ENCODE measurements at regions not wholly inside any gene's neighbourhood (a gene's known extent, or its start where the extent isn't known, plus 50 kb on each side); places are given as distances from the start of the nearest gene placed in this dataset.

- no peak for DNase-seq
Observed at GRCh38 chr3:115332998-115333397, 185.9 kb upstream of the ZBTB20 start.

GRCh38 chr3:115336836-115337235, 189.7 kb upstream of the ZBTB20 start:
- no peak for DNase-seq

DNA sequence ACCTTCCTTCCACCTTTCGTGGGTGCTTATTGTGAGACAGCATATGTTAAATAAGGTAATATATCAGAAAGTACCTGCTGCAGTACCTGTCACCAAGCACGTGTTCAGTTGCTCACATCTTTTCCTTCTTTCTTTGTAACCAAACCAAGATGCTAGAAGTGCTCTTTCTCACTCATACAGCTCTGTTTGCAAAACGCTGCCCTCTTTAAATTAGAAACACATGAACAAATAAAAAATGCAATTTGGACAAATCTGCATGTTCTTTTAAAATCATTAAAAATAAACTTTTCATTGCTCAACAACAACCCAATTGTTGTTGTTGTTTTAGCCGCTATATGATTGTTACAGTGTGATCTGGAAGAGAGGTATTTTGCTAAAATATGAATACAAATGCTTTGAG, 193.5 kb upstream of the ZBTB20 start:
- no peak for DNase-seq

GRCh38 chr3:115341208-115341607, 194.1 kb upstream of the ZBTB20 start:
- no peak for DNase-seq

DNA sequence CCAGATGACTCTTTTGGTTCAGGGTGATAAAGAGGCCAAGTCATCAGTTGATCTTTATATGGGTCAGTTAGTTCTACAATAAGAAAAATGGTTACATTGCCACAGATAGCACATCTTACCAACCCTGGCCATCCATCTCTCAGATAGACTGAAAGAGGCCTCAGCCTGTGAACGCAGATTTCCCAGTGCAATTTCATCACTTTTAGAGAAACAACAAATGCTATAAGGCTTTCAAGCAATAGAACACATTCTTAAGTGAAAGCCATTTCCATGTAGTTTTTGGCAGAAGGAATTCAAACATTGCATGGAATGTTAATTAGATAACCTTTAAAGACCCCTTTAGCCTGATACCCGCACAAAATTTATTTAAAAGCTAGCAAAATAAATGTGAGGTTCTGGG, 200.6 kb upstream of the ZBTB20 start:
- DNase-seq = no peak

- no peak for DNase-seq
Observed at GRCh38 chr3:115348412-115348811, 201.3 kb upstream of the ZBTB20 start.

DNA sequence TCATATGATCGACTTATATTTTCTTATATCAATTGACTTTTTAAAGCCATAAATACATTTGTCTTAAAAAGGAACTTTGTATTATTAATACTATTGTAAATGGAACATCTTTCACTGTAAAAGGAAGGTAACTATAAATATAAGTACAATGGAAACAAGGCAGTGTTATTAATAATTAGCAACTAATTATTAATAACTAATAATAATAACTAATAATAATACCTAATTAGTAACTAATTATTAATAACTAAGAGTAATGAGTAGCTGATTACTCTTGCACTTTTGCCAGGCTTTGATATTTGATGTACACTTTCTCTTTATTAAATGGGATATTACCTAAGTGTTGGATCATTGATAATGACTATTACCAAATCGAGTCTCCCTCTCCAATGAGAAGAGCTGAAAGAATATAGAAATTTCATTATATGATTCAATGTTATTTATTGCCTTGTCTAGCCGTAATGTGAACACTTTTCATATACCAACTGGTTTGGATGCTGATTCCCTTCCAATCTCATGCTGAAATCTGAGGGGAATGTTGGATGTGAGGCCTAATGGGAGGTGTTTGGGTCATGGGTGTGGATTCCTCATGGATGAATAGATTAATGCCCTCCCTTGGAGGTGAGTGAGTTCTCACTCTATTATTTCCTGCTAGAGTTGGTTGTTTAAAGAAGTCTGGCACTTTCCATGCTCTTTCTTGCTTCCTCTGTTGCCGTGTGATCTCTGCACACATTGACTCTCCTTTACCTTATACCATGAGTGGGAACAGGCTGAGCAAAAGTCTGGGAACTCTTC, 202.1 kb upstream of the ZBTB20 start:
- no peak for DNase-seq

DNA sequence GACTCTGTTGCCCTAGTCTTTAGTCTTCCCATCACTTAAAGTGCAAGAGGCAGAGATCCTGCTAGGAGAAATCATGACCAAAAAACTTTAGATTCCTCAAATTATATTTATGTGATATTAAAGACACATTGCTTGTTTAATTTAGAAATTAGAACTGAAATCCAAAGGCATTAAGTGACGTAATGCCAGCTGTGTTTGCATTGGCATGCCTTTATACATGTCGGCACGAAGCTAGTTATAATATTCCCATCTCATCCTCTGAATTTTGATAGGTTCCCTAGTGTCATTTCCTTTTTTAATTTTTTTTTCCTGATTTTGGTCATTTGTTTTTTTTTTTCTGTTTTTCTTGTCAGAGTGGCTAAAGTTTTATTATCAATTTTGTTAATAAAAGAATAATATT, 203.5 kb upstream of the ZBTB20 start:
- DNase-seq = no peak

DNA sequence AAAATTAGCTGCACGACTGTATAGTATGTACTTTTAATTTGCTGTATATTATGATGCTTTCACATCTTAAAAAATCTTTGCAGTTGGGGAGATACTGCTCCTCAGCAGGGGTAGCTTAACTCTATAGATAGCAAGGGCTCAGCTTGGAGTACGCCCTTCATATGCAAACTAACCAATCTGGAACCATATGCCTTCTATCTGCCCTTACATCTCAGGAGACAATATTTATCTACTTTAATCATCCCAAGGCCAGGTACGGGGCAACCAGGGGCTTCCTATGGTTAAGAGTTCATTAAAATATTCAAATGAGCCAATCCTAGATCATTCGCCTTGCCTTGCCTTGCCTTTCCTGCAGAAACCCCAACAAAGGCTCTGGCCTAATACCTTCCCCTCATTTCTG, 204.1 kb upstream of the ZBTB20 start:
- no peak for DNase-seq

DNA sequence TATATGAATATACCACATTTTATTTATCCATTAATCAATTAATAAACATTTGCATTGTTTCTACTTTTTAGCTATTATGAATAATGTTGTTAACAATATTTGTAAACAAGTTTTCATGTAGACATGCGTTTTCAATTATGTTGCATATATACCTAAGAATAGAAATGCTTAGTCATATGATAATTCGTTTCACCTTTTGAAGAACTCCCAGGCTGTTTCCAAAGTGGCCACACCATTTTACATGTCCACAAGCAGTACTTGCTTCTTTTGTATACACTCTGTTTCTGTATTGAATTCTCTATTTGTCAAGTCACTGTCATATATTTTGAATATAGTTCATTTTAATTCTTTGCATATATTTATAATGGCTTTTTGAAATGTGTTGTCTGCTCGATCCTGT, 206.9 kb upstream of the ZBTB20 start:
- no peak for DNase-seq

GRCh38 chr3:115357456-115357855, 210.4 kb upstream of the ZBTB20 start:
- DNase-seq = no peak

- DNase-seq = no peak
Observed at GRCh38 chr3:115359536-115359935, 212.4 kb upstream of the ZBTB20 start.

DNA sequence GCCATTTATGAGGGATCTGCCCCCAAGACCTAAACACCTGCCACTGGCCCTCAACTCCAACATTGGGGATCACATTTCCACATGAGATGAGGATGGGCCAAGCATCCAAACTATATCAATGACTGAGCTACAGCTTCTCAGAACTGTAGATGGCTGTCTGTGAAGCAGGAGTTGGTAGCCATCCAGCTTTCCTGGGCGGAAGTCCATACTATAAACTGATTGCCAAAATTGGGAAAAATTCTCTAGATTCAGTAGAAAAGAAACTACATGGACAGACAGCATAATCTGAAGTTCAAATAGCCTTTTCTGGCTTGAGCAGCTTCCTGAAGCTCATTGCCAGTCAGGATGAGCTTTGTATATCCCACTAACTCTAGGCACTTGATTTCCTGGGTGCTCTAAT, 214.7 kb upstream of the ZBTB20 start:
- DNase-seq = no peak

DNA sequence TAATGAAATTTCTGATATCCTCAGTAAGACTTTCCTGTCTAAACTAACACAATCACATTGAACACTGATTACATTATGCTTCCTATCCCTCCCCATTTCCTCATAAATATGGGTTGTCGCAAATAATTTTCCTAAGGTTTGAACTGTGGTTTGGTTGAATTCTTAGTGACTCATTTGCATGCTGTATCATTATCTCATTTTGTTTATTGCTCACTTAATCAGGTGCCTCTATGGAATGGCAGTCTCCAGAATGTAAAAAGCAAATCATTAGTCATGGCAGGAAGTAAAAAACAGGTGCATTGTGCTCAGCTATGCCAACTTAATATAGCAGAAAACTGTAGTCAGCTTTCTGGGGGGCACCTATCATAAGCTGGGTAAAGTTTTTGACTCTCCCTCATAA, 216.0 kb upstream of the ZBTB20 start:
- no peak for DNase-seq

DNA sequence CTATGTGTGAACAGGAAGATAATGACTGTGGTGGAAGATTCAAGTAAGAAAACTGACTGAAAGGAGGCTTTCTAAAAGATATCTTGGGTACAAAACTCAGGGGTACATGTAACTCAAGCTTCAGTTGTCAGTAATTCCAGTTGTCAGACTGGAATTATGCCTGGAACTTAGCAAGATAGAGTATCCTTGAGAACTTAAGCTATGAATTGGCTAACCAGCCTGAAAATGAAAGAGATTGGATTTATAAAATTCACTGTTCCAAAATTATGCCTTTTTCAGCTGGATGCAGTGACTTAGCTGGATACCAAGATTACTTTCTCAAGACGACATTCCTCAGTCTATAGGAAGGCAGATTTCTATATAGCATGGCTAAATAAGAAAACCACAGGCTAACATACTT, 221.9 kb upstream of the ZBTB20 start:
- DNase-seq = no peak

DNA sequence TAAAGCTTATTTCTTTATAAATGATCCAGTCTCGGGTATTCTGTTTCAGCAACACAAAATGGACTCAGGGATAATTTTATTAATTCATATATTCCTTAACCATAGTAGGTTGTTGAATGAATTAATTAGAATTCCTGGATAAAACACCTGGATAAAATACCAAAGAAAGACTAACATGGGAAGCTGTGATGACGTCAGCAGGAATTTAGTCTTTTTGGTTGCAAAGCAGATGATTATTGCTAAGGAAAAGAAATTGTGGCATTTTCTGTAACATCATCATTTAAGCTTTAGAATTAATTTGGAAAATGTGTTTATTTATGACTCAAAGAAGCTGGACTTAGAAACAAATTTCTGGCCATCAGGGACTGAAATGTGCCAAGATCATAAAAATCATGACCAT, 228.3 kb upstream of the ZBTB20 start:
- no peak for DNase-seq

DNA sequence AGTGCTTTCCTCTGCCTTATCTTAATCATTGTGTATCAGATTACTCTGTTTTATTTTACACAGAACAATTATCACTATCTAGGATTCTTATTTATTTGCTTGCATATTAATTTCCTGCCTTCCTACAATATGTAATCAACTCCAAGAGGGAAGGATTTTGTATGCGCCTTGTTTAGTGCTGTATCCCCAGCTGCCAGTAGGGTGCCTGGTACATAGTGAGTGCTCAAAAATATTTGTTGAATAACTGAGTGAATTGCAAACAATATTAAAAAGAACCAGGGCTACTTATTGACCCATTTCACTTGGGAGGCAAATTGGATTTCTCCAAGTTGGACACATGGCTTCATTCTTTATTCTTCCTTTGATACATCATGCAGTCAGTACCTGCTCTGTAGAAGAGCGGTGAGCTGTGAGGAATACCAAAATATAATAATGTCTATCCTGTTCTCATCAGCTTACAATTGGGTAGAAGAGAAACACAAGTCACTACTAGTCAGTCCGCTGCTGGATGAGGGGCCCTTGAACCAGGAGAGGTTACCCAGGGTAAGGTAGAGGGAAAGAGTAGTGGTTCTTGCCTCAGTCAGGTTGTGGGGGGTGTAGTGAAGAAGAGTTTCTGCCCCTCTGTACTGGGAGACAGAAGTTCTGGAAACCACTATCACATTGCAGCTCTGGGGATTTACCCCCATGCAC, 233.9 kb upstream of the ZBTB20 start:
- no peak for DNase-seq

GRCh38 chr3:115381573-115381912, 234.5 kb upstream of the ZBTB20 start:
- DNase-seq = no peak

GRCh38 chr3:115381931-115382330, 234.8 kb upstream of the ZBTB20 start:
- DNase-seq = no peak

- DNase-seq = no peak
Observed at GRCh38 chr3:115384381-115384780, 237.3 kb upstream of the ZBTB20 start.

GRCh38 chr3:115385774-115386730, 237.3 kb upstream of the GAP43 start:
- no peak for DNase-seq

DNA sequence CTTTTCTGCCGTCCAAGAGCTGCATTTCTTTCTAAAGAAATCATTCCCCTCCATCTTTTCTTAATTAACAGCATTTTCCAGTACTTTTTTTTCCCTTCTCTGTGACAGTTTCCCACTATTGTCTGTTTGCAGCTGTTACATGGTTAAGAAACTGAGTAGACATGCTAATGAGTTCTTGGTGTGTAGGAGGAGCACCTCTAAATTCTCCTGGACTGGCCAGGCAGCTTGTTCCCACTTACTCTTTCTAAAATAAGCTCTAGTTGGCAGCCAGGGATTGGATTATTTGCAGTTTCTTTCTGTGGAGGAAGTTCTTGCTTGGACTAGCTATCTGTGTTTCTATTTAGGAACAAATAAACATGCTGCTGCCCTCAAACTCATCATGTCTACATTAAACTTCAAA, 235.1 kb upstream of the GAP43 start:
- DNase-seq = no peak

GRCh38 chr3:115388811-115389210, 234.5 kb upstream of the GAP43 start:
- no peak for DNase-seq

DNA sequence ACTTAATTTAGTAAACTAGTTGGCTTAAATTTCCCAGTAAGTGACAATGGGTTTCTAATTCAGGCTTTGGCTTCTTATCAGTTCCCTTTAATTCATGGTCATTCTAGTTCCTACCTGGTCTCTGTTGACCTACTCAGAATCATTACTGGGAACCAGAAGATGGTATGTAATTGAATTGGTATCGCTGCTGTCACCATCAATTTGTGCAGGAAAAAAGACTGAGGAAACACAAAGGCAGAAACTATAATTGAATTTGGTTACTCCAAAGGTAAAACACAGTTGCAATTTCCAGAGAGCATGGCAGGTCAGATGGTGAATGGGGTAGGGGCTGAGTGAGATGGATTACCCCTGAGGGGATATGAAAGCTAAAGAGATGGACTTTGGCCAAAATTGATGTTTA, 226.5 kb upstream of the GAP43 start:
- no peak for DNase-seq

Measured in CD4-positive, alpha-beta T cell treated with Interleukin-21 for 1 hour (primary cell).